ENCODE measurements at regions not wholly inside any gene's neighbourhood (a gene's known extent, or its start where the extent isn't known, plus 50 kb on each side); places are given as distances from the start of the nearest gene placed in this dataset.

DNA sequence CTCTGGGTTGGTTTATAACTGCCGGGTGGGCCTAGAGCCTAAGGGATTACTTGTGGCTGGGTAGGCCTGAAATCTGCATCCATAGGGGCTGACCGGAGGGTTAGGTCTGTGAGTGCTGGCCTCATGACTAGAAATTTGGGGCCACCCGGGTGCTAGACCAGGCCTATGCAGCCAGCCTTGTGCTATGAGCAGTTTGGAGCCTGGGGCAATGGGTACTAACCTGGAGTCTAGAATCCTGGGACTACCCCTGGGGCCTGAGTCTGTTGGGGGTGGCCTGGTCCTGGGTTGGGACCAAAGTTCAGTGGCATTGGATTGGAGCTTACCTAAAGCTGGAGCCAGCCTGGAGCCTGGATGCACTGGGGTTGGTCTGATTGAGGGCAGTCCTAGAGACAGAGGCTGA is 995.2 kb downstream of the ANKRD7 start:
- TF ChIP-seq, protein P1, sequence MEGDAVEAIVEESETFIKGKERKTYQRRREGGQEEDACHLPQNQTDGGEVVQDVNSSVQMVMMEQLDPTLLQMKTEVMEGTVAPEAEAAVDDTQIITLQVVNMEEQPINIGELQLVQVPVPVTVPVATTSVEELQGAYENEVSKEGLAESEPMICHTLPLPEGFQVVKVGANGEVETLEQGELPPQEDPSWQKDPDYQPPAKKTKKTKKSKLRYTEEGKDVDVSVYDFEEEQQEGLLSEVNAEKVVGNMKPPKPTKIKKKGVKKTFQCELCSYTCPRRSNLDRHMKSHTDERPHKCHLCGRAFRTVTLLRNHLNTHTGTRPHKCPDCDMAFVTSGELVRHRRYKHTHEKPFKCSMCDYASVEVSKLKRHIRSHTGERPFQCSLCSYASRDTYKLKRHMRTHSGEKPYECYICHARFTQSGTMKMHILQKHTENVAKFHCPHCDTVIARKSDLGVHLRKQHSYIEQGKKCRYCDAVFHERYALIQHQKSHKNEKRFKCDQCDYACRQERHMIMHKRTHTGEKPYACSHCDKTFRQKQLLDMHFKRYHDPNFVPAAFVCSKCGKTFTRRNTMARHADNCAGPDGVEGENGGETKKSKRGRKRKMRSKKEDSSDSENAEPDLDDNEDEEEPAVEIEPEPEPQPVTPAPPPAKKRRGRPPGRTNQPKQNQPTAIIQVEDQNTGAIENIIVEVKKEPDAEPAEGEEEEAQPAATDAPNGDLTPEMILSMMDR (IDR thresholded peaks at IDR 0.05; ENCODE audit: low read depth, low read length, missing input control): no peak
- TF ChIP-seq EGR1 (IDR thresholded peaks at IDR 0.05; ENCODE audit: low read depth in 2 of 2) (no peak), RXRA (IDR thresholded peaks at IDR 0.05) (no peak), TAF1 (conservative IDR thresholded peaks at IDR 0.05) (no peak), RAD21 (IDR thresholded peaks at IDR 0.05) (no peak), GABPA (IDR thresholded peaks at IDR 0.05 in 1 of 2, conservative IDR thresholded peaks at IDR 0.05 in 1 of 2) (no peak), YY1 (IDR thresholded peaks at IDR 0.05) (no peak), SP1 (IDR thresholded peaks at IDR 0.05) (no peak), FOXA1 (IDR thresholded peaks at IDR 0.05) (no peak)
- TF ChIP-seq, protein P2, sequence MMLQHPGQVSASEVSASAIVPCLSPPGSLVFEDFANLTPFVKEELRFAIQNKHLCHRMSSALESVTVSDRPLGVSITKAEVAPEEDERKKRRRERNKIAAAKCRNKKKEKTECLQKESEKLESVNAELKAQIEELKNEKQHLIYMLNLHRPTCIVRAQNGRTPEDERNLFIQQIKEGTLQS (IDR thresholded peaks at IDR 0.05): no peak
- TF ChIP-seq, protein P3, sequence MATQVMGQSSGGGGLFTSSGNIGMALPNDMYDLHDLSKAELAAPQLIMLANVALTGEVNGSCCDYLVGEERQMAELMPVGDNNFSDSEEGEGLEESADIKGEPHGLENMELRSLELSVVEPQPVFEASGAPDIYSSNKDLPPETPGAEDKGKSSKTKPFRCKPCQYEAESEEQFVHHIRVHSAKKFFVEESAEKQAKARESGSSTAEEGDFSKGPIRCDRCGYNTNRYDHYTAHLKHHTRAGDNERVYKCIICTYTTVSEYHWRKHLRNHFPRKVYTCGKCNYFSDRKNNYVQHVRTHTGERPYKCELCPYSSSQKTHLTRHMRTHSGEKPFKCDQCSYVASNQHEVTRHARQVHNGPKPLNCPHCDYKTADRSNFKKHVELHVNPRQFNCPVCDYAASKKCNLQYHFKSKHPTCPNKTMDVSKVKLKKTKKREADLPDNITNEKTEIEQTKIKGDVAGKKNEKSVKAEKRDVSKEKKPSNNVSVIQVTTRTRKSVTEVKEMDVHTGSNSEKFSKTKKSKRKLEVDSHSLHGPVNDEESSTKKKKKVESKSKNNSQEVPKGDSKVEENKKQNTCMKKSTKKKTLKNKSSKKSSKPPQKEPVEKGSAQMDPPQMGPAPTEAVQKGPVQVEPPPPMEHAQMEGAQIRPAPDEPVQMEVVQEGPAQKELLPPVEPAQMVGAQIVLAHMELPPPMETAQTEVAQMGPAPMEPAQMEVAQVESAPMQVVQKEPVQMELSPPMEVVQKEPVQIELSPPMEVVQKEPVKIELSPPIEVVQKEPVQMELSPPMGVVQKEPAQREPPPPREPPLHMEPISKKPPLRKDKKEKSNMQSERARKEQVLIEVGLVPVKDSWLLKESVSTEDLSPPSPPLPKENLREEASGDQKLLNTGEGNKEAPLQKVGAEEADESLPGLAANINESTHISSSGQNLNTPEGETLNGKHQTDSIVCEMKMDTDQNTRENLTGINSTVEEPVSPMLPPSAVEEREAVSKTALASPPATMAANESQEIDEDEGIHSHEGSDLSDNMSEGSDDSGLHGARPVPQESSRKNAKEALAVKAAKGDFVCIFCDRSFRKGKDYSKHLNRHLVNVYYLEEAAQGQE (IDR thresholded peaks at IDR 0.05): no peak
- TF ChIP-seq, protein P4, sequence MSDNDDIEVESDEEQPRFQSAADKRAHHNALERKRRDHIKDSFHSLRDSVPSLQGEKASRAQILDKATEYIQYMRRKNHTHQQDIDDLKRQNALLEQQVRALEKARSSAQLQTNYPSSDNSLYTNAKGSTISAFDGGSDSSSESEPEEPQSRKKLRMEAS (IDR thresholded peaks at IDR 0.05): no peak

Data from liver (tissue), 3 donors.